ENCODE measurements at regions not wholly inside any gene's neighbourhood (a gene's known extent, or its start where the extent isn't known, plus 50 kb on each side); places are given as distances from the start of the nearest gene placed in this dataset.

GRCh38 chr14:44383636-44384035 lies 123.4 kb downstream of the FSCB start:
- H3K36me3 ChIP-seq = no peaks in the 10 kb centered on the region
- DNase-seq = no peak
- H3K27ac ChIP-seq = no peak overlapping the region
- peaks cover 0 to 3% of the 10 kb centered on the region in 2 donors for H3K9me3 ChIP-seq
- no peaks in the 10 kb centered on the region for H3K27me3 ChIP-seq
- no peak for ATAC-seq
- no peak for TF ChIP-seq CTCF (IDR thresholded peaks at IDR 0.05)
- H3K4me3 ChIP-seq = no peak overlapping the region
- H3K4me1 ChIP-seq = no peaks in the 10 kb centered on the region
- intact Hi-C loops (cut with DNase I) = no loop called here

GRCh38 chr14:44379292-44379977 lies 127.6 kb downstream of the FSCB start:
- no peaks in the 10 kb centered on the region for H3K4me1 ChIP-seq
- ATAC-seq (no peak), DNase-seq (peak in 1 of 4 donors; percentile 2)
- no peaks in the 10 kb centered on the region for H3K27me3 ChIP-seq
- no peak overlapping the region for H3K27ac ChIP-seq
- H3K36me3 ChIP-seq = no peaks in the 10 kb centered on the region
- H3K9me3 ChIP-seq = peaks cover 0 to 27% of the 10 kb centered on the region in 2 donors
- intact Hi-C loops (cut with DNase I) = no loop called here
- no peak for TF ChIP-seq CTCF (IDR thresholded peaks at IDR 0.05)
- H3K4me3 ChIP-seq = no peak overlapping the region

- H3K36me3 ChIP-seq = no peaks in the 10 kb centered on the region
- ATAC-seq (no peak), DNase-seq (no peak)
- no peaks in the 10 kb centered on the region for H3K27me3 ChIP-seq
- intact Hi-C loops (cut with DNase I) = no loop called here
- H3K9me3 ChIP-seq = peaks cover 0 to 30% of the 10 kb centered on the region in 2 donors
- H3K27ac ChIP-seq = no peak overlapping the region
- H3K4me1 ChIP-seq = no peaks in the 10 kb centered on the region
- TF ChIP-seq CTCF (IDR thresholded peaks at IDR 0.05) = no peak
- no peak overlapping the region for H3K4me3 ChIP-seq
Measured at GRCh38 chr14:44374906-44375305, 132.2 kb downstream of the FSCB start.

- Histone ChIP-seq H3K27ac (no peak overlapping the region), H3K4me3 (no peak overlapping the region), H3K4me1 (no peaks in the 10 kb centered on the region), H3K27me3 (no peaks in the 10 kb centered on the region), H3K9me3 (peaks cover 0 to 27% of the 10 kb centered on the region in 2 donors), H3K36me3 (no peaks in the 10 kb centered on the region)
- ATAC-seq (no peak), DNase-seq (no peak)
- intact Hi-C loops (cut with DNase I) = no loop called here
- TF ChIP-seq CTCF (IDR thresholded peaks at IDR 0.05) = no peak
Measured at GRCh38 chr14:44372807-44373489, 134.1 kb downstream of the FSCB start.

- no peak overlapping the region for H3K27ac ChIP-seq
- DNase-seq (no peak), ATAC-seq (no peak)
- no peaks in the 10 kb centered on the region for H3K36me3 ChIP-seq
- no peak for TF ChIP-seq CTCF (IDR thresholded peaks at IDR 0.05)
- H3K27me3 ChIP-seq = no peaks in the 10 kb centered on the region
- H3K4me3 ChIP-seq = no peak overlapping the region
- intact Hi-C loops (cut with DNase I) = no loop called here
- H3K9me3 ChIP-seq = peaks cover 0 to 26% of the 10 kb centered on the region in 2 donors
- no peaks in the 10 kb centered on the region for H3K4me1 ChIP-seq
Measured at GRCh38 chr14:44372231-44372630, 134.9 kb downstream of the FSCB start.
